NOMO-1 treated with DMSO at 0.1 percent for 48 hours (cell line): ENCODE measurements at regions not wholly inside any gene's neighbourhood (a gene's known extent, or its start where the extent isn't known, plus 50 kb on each side); places are given as distances from the start of the nearest gene placed in this dataset.
"Not testable (repeated sequence)": the region's sequence is repeated elsewhere in the genome, so short reads cannot be mapped to it uniquely, and the experiment has no call there.

Source experiments
- DNase-seq: peaks from one replicate; lab custom pipeline; 2025; ENCODE audit not compliant: unreplicated experiment; lab: John Stamatoyannopoulos, UW

DNA sequence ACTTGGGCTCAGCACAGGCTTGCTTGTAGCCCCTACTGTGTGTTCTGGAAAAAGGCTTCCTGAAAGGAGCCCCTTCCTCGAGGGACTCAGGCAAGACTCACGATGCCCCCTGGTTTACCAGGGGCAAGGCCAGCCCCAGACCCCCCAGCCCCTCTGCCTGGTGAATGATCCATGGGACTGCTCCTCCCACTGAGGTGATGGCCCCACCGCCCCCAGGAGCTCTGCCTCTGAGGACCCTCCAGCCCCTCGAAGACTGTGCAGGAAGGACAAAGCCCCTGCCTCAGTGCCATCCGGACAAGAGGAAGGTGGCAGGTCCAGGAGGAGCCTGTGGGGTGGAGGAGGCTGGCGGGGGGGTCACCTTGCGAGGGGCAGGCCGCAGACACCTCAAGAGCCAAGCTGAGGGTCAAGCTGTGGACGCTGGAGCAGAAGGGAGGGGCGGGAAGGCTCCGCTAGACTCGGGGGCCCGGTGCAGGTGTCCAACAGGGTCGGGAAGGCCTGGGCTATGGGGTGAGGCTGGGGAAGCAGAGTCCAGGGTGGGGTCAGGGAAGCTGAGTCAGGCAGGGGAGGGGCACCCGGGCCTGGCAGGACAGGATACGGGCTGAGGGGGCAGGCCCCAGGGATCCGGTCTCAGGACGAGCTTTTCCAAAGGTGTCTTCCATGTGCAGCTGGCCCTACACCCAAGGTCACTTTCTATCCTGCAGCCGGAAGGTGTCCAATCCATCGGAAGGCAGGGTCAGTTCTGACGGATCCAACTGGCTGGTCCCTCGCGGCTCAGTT lies 64.9 kb upstream of the LRPAP1 start:
- DNase-seq: not testable (repeated sequence)

DNA sequence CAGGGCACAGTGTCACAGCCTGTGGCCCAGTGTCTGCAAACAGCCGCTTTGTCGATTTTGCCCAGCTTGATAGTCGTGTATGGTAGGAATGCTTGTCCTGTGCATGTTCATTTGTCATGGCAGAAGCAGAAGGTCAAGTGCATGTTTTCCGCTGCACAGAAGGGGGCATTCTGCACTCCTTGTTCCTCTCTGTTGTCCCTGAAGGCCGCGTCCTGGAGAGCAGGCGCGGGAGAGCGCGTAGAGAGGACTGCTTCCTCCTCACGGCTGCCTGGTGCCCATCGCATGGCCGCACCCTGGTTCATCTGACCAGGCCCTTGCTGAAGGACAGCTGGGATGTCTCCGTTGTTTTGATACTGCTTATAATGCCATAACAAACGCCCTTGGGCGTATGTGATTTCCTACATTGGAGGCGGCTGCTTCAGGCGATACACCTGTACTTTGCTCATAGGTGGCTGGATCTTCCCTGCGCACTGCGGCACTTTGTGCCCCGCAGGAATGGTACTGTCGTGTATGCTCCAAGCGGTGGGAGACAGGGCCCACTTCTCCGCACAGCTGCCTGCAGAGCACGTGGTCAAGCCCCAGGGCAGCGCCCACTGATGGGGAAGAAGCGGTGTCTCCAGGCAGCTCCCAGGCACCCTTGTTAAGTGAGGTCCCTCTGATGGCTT lies 63.5 kb upstream of the LRPAP1 start:
- DNase-seq: not testable (repeated sequence)

DNA sequence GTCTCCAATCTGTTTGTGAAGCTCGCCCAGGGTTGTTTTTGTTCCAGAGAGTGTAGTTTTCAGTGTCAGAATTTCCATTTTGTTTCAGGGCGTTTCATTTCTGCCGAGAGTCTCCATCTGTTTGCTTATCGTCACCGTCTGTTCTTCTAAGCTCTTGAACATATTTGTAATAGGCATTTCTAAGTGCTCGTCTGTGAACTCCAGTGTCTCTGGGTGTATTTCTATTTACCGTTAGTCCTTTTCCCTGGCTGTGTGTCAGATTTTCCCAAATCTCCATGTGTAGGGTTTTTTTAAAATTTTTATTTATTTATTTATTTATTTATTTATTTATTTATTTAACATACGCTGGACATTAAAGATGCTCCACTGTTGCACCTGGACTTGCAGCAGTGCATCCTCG lies 62.5 kb upstream of the LRPAP1 start:
- DNase-seq: not testable (repeated sequence)

DNA sequence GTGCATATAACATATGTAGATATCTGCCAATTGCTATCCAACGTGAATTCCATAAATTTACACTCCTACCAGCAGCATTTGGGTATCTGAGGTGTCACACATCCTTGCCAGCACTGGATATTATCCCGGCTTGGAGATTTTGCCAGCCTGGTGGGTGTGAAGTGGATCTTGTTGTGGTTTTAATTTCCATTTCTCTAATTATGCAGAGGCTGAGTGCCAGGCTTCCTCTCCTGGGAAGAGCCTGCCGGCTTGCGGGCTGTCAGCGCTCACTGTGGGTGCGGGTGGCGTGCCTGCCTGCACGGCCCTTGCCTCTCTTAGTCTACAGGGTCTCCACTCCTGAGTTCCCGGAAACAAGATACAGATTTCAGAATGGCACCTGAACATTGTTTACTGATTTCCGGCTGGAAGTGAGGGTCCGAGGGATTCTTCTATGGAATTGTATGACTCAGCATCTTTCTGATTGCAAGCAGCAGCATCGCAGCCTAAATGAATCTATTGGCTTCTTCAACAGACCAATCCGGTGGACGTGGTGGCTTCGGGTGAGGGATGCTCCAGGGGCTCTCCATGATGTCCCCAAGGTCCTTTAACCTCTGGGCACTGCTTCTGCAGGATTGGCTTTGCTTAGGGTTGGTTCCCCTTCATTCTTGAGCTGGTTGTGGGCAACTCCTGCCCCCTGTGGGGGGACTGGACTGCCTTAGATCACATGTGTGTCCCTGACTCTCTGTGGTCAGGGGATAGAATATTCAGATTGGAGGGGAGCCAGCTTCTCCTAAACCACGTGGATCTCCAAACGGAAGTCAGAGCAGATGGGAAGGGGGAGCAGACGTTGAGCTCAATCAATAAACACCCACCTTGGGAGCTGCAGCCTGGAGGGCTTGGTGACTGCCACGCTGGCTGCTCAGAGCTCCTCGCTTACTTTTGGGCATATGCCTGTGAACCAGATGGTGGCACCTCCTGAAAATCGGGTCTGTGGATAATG lies 58.0 kb upstream of the LRPAP1 start:
- DNase-seq: not testable (repeated sequence)

DNA sequence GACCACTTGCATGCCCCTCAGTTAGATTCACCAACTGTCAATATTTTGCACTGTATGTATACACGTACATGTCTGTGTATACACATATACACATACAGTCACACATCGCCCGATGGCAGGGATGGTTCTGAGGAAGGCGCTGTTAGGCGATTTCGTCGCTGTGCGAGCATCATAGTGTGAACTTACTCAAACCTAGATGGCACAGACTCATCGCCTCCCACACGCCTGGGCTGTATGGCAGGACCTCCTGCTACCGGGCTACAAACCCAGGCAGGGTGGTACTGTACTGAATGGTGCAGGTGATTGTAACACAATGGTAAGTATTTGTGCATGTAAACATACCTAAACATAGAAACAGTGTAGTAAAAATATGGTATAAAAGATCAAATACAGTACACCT lies 57.2 kb upstream of the LRPAP1 start:
- DNase-seq: not testable (repeated sequence)

DNA sequence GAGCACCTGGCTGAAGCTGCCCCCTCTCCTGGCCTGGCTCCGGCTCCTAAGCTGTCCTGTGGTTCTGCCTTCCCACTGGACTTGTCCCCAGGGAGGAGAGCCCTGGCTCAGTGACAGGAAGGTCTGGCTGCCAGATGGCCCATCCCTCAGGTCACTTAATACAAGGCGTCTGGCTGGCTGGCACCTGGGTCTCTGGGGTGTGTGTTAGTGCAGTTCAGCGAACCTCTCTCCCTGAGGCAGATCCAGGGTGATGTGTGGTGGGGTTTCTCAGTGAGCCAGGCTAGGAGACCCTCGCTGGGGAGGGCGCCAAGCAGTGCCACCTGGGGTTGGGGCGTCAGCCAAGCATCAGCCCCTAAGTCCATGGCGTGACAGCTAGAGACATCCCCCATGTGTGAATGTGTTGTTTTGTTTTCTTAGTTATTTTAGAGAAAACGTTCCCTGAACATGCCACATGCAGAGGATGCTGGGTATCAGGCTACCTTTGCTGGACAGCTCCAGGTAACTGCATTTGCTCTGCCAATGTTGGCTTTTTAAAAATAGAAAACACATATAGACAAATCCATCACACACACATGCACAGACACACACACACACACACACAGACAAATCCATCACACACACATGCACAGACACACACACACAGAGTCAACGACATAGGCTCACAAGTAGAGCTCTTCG lies 56.4 kb upstream of the LRPAP1 start:
- not testable (repeated sequence) for DNase-seq

DNA sequence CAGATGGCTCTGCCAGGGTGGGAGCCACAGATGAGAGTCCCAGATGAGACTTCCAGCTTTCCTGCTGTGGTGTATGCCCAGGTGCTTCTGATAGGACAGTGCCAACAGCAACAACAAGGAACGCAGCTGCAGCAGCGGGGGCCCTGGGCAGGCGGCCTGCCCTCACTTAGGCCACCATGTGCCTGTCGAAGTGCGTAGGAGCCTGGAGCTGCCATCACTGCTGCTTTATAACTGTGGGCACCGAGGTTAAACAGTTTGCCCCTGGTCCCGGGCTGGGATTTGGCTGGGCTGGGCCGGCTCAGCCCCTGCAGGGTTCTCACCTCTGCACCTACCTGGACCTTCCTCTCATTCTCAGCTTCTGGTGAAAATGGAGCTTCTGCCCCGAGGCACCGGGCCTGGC lies 54.4 kb upstream of the LRPAP1 start:
- not testable (repeated sequence) for DNase-seq

DNA sequence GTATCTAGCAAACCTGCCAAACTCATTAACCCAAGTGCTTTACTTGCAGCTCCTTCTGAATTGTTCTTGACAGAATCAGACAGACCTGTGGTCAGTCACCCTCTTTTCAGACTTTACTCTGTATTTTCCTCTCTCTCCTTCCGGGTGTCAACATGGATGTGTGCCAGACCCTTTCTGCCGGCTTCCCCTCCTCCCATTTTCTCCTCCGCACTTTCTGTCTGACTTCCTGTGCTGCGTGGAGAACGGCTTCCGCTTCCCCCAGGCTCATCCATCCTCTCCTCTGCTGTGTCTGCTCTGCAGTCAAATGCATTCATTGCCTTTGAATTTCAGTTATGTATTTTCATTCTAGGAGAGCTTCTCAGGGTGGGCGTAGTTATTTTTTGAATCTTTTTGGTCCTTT lies 53.3 kb upstream of the LRPAP1 start:
- not testable (repeated sequence) for DNase-seq

DNA sequence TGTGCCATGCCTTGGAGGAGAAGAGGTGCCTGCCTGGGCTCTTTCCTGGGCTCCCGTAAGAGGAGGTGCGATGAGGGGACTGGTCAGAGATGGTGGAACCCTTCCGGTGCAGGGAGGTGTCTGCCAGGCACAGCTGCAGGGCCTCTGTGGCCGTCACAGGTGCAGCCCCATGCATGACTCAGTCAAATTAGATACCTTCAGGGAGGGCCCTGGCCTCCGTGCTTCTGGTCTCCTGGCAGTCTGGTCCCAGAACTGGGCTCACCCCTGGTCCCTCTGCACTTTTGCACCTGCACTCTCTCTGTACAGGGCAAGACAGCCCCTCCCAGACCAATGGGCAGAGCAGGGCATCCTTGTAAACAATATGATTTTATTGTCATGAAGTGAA lies 49.9 kb upstream of the LRPAP1 start:
- DNase-seq: no peak
